ENCODE measurements at regions not wholly inside any gene's neighbourhood (a gene's known extent, or its start where the extent isn't known, plus 50 kb on each side); places are given as distances from the start of the nearest gene placed in this dataset.

- Histone ChIP-seq H3K9me3 (ENCODE audit: control insufficient read depth, insufficient read depth, low read depth, low read length) (no peaks in the 10 kb centered on the region), H3K4me1 (ENCODE audit: control insufficient read depth, insufficient read depth, low read length) (no peaks in the 10 kb centered on the region), H3K36me3 (ENCODE audit: control insufficient read depth in 2 of 2, insufficient read depth in 1 of 2, low read length in 2 of 2) (no peaks in the 10 kb centered on the region), H3K27ac (ENCODE audit: extremely low read depth, low read depth, low read length) (no peak overlapping the region), H3K4me3 (ENCODE audit: low read depth, low read length) (no peak overlapping the region)
- POLR2A ChIA-PET = interaction anchor here (0.7 kb wide), 1 partner anchor 1064 kb away, joined by 3 read pairs; no protein-coding TSS in a partner anchor
- TF ChIP-seq, protein P1, sequence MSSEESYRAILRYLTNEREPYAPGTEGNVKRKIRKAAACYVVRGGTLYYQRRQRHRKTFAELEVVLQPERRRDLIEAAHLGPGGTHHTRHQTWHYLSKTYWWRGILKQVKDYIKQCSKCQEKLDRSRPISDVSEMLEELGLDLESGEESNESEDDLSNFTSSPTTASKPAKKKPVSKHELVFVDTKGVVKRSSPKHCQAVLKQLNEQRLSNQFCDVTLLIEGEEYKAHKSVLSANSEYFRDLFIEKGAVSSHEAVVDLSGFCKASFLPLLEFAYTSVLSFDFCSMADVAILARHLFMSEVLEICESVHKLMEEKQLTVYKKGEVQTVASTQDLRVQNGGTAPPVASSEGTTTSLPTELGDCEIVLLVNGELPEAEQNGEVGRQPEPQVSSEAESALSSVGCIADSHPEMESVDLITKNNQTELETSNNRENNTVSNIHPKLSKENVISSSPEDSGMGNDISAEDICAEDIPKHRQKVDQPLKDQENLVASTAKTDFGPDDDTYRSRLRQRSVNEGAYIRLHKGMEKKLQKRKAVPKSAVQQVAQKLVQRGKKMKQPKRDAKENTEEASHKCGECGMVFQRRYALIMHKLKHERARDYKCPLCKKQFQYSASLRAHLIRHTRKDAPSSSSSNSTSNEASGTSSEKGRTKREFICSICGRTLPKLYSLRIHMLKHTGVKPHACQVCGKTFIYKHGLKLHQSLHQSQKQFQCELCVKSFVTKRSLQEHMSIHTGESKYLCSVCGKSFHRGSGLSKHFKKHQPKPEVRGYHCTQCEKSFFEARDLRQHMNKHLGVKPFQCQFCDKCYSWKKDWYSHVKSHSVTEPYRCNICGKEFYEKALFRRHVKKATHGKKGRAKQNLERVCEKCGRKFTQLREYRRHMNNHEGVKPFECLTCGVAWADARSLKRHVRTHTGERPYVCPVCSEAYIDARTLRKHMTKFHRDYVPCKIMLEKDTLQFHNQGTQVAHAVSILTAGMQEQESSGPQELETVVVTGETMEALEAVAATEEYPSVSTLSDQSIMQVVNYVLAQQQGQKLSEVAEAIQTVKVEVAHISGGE (tag by site-specific recombination; conservative IDR thresholded peaks at IDR 0.05; ENCODE audit: low read depth) = no peak
- TF ChIP-seq ZNF521 (tag by site-specific recombination; IDR thresholded peaks at IDR 0.05) = no peak
- TF ChIP-seq ZNF580 (tag by site-specific recombination; IDR thresholded peaks at IDR 0.05) = no peak
- TF ChIP-seq ZNF140 (tag by site-specific recombination; IDR thresholded peaks at IDR 0.05) = no peak
- CTCF ChIA-PET = no interaction called here
These were observed 374.6 kb upstream of the ADARB2 start for GRCh38 chr10:2111965-2112364.

DNA sequence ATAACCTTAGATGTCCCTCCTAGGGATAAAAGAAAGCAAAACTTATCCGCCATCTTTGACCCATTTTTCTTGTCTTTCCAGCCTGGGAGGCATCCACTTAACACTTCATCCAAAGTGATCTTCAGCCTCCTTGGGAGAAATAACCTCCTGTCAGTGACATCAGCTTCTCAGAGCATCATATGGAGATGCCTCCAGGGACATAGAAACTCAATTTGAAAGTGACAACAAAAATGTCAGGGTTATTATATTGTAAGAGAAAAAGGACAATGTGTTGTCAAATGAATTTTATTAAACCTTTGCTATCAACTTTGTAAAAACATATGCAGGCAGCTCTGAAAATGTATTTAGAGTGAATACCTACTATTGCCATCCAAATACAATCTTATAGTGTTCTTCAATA is 371.2 kb upstream of the ADARB2 start:
- no peak overlapping the region for H3K4me3 ChIP-seq (ENCODE audit: low read depth, low read length)
- ChIA-PET POLR2A (no interaction called here), CTCF (interaction anchor here (1.0 kb wide), 1 partner anchor 31 kb away, joined by 3 read pairs; no protein-coding TSS in a partner anchor)
- TF ChIP-seq ZNF341 (tag by site-specific recombination; IDR thresholded peaks at IDR 0.05; ENCODE audit: low read depth) (no peak), ZNF239 (tag by site-specific recombination; IDR thresholded peaks at IDR 0.05) (no peak), ZBTB21 (tag by site-specific recombination; IDR thresholded peaks at IDR 0.05) (no peak), ZNF664 (tag by site-specific recombination; IDR thresholded peaks at IDR 0.05) (no peak), ZNF558 (tag by site-specific recombination; IDR thresholded peaks at IDR 0.05) (no peak), ZBTB20 (tag by site-specific recombination; IDR thresholded peaks at IDR 0.05) (no peak), IKZF3 (tag by site-specific recombination; IDR thresholded peaks at IDR 0.05) (no peak), ZNF792 (tag by site-specific recombination; IDR thresholded peaks at IDR 0.05) (no peak), ZNF394 (tag by site-specific recombination; IDR thresholded peaks at IDR 0.05; ENCODE audit: borderline replicate concordance) (no peak), ZNF449 (tag by site-specific recombination; IDR thresholded peaks at IDR 0.05) (no peak), ZNF366 (tag by site-specific recombination; conservative IDR thresholded peaks at IDR 0.05) (no peak), ZBTB6 (tag by site-specific recombination; IDR thresholded peaks at IDR 0.05) (no peak), KLF10 (tag by site-specific recombination; IDR thresholded peaks at IDR 0.05) (no peak)
- TF ChIP-seq, protein P2, sequence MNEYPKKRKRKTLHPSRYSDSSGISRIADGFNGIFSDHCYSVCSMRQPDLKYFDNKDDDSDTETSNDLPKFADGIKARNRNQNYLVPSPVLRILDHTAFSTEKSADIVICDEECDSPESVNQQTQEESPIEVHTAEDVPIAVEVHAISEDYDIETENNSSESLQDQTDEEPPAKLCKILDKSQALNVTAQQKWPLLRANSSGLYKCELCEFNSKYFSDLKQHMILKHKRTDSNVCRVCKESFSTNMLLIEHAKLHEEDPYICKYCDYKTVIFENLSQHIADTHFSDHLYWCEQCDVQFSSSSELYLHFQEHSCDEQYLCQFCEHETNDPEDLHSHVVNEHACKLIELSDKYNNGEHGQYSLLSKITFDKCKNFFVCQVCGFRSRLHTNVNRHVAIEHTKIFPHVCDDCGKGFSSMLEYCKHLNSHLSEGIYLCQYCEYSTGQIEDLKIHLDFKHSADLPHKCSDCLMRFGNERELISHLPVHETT (tag by site-specific recombination; IDR thresholded peaks at IDR 0.05) = no peak
- TF ChIP-seq, protein P3, sequence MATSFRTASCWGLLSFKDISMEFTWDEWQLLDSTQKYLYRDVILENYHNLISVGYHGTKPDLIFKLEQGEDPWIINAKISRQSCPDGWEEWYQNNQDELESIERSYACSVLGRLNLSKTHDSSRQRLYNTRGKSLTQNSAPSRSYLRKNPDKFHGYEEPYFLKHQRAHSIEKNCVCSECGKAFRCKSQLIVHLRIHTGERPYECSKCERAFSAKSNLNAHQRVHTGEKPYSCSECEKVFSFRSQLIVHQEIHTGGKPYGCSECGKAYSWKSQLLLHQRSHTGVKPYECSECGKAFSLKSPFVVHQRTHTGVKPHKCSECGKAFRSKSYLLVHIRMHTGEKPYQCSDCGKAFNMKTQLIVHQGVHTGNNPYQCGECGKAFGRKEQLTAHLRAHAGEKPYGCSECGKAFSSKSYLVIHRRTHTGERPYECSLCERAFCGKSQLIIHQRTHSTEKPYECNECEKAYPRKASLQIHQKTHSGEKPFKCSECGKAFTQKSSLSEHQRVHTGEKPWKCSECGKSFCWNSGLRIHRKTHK (tag by site-specific recombination; IDR thresholded peaks at IDR 0.05) = no peak
- TF ChIP-seq, protein P4, sequence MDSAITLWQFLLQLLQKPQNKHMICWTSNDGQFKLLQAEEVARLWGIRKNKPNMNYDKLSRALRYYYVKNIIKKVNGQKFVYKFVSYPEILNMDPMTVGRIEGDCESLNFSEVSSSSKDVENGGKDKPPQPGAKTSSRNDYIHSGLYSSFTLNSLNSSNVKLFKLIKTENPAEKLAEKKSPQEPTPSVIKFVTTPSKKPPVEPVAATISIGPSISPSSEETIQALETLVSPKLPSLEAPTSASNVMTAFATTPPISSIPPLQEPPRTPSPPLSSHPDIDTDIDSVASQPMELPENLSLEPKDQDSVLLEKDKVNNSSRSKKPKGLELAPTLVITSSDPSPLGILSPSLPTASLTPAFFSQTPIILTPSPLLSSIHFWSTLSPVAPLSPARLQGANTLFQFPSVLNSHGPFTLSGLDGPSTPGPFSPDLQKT (IDR thresholded peaks at IDR 0.05; ENCODE audit: borderline replicate concordance, low read depth, low read length) = no peak
- no peaks in the 10 kb centered on the region for H3K4me1 ChIP-seq (ENCODE audit: control insufficient read depth, insufficient read depth, low read length)
- no peaks in the 10 kb centered on the region for H3K36me3 ChIP-seq (ENCODE audit: control insufficient read depth in 2 of 2, insufficient read depth in 1 of 2, low read length in 2 of 2)
- no peak overlapping the region for H3K27ac ChIP-seq (ENCODE audit: extremely low read depth, low read depth, low read length)
- H3K9me3 ChIP-seq (ENCODE audit: control insufficient read depth, insufficient read depth, low read depth, low read length) = no peaks in the 10 kb centered on the region
